ENCODE measurements at regions not wholly inside any gene's neighbourhood (a gene's known extent, or its start where the extent isn't known, plus 50 kb on each side); places are given as distances from the start of the nearest gene placed in this dataset.

DNA sequence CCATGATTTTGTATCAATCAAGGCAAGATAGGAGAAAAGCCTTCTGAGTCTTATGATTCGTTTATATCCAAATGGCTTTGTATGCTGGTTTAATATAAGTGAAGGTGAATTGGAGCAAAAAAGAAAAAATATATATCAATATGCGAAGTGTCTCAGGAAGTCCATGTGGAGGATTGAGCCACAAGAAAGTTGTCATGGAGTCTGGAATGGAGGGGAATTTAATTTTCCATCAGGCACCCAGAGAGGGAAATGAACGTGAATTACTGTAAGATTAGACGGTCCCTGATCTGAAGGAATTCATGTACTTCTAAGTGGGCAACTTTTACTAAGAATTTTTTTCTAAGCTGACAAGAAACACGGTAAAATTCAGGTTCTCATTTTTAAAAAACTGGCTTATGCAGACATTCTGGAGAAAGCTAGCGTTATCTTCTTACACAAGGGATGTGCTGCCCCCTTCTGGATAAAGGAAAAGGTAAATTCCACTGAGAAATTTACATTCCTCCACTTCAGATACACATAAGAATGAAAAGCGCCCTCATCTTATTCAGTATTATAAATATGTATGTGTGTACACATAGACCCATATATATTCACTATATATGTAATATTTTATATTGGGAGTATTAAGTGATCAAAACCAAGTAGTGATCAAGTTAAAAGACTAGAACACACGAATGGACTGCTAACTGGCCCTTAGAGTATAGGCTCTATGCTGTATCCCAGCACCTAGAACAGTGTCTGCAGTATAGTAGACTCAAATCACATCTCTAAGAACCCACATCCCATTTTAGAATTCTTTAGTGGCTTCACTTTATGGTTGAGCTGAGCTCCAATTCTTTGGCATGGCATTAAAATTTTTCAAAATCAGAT, 289.0 kb upstream of the TFPI start:
- DNase-seq: no peak
- Mint-ChIP-seq H3K9me3 (peaks cover 0 to 17% (median 0%) of the 10 kb centered on the region in 6 donors), H3K4me3 (no peak overlapping the region), H3K4me1 (no peaks in the 10 kb centered on the region), H3K27me3 (ENCODE audit: low read depth in 3 of 3) (peaks cover 0 to 1% (median 0%) of the 10 kb centered on the region in 3 donors), H3K36me3 (no peaks in the 10 kb centered on the region), H3K27ac (no peak overlapping the region)

DNA sequence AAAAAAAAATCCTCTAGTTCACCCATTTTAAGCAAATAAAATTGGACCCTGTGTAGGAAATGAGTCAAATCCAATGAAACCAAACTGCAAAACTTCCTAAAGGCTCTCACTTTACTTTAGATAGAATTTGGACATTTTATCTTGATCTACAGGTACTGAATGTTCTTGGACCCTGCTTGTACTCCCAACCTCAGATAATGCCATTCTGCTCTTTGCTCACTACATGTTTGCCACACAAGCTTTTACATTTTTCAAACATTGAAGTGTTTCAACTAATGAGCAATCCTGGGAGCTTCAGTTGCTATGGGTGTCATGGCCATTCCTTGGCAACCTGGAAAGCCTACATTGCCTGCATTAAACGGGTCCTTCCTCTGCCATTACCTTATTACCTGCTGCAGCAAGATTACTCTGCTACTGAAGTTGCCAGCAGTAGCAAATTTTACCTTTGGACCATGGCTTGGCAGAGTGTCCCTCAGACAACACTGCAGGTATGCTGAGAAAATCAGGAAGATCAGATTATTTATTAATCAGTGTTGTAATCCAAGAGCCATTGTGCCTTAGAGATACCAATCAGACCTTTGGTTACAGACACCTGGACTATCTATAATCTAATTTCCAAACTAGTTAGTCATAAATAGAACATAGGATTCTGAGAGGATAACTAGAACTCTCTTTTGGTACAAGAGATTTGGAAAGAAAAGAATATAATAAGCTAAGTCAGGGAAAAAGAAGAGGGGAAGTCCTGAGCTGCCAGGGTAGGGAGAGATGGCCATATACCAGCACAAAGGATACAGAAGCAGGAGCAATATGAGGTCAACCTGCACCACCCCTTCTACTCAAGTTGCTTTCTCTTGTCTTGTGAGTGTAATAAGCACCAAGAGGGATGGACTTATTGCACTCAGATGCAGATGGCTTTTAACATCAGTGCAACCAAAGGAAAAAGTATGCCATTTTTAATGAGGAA, 293.3 kb upstream of the TFPI start:
- peaks cover 0 to 20% (median 0%) of the 10 kb centered on the region in 6 donors for H3K9me3 Mint-ChIP-seq
- no peaks in the 10 kb centered on the region for H3K4me1 Mint-ChIP-seq
- H3K36me3 Mint-ChIP-seq: no peaks in the 10 kb centered on the region
- peaks cover 0 to 1% (median 0%) of the 10 kb centered on the region in 3 donors for H3K27me3 Mint-ChIP-seq (ENCODE audit: low read depth in 3 of 3)
- no peak for DNase-seq
- H3K27ac Mint-ChIP-seq: no peak overlapping the region
- no peak overlapping the region for H3K4me3 Mint-ChIP-seq

DNA sequence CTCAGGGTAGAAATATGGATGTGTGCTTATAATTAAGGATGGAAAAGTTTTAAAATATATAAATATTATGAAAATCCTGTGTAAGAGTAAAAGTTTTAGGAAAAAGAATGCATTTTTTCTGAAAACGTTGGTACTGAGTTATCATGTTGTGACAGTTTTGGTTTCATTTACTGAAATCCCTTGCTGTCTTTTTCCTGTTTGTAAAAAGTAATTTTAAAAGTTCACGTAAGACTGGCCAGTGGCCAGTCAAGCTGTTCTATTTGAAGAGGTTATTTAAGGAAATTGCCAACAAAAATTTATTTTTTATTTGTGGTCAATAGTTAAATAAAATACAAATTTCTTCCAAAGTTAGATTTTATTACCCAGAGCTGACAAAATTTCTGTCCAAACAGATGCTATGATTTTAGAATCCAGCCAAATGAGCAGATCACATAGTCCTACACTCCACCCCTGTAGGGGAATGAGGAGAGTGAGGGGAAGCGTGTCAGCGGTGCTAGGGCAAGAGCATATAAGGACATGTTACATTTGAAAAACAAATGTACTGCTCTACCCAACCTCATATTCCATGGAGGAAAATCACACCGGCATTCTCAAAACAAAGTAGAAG, 297.8 kb upstream of the TFPI start:
- no peaks in the 10 kb centered on the region for H3K4me1 Mint-ChIP-seq
- peaks cover 0 to 22% (median 4%) of the 10 kb centered on the region in 6 donors for H3K9me3 Mint-ChIP-seq
- H3K36me3 Mint-ChIP-seq: no peaks in the 10 kb centered on the region
- DNase-seq: no peak
- no peak overlapping the region for H3K27ac Mint-ChIP-seq
- no peak overlapping the region for H3K4me3 Mint-ChIP-seq
- no peaks in the 10 kb centered on the region for H3K27me3 Mint-ChIP-seq (ENCODE audit: low read depth in 3 of 3)

DNA sequence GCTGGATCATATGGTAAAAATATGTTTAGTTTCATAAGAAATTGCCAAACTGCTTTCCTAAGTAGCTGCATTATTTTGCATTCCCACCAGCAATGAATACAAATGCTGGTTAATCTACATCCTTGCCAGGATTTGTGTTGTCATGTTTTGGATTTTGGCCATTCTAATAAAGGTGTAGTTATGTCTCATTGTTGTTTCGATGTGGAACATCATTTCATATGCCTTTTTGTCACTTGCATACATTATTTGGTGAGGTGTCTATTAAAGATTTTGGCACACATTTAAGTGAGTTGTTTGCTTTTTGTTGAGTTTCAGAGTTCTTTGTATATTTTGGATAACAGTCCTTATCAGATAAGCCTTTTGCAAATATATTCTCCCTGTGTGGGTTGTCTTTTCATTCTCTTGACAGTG, 299.2 kb upstream of the TFPI start:
- no peak overlapping the region for H3K4me3 Mint-ChIP-seq
- H3K36me3 Mint-ChIP-seq: no peaks in the 10 kb centered on the region
- no peaks in the 10 kb centered on the region for H3K27me3 Mint-ChIP-seq (ENCODE audit: low read depth in 3 of 3)
- DNase-seq: no peak
- H3K4me1 Mint-ChIP-seq: no peaks in the 10 kb centered on the region
- H3K27ac Mint-ChIP-seq: no peak overlapping the region
- peaks cover 0 to 22% (median 5%) of the 10 kb centered on the region in 6 donors for H3K9me3 Mint-ChIP-seq

GRCh38 chr2:187854801-187855200, 300.6 kb upstream of the TFPI start:
- Mint-ChIP-seq H3K9me3 (peaks cover 0 to 23% (median 9%) of the 10 kb centered on the region in 6 donors), H3K27ac (no peak overlapping the region), H3K4me3 (no peak overlapping the region), H3K36me3 (no peaks in the 10 kb centered on the region), H3K27me3 (ENCODE audit: low read depth in 3 of 3) (peaks cover 0 to 2% (median 0%) of the 10 kb centered on the region in 3 donors), H3K4me1 (no peaks in the 10 kb centered on the region)
- no peak for DNase-seq

GRCh38 chr2:187855689-187856088, 301.5 kb upstream of the TFPI start:
- Mint-ChIP-seq H3K4me1 (no peaks in the 10 kb centered on the region), H3K27ac (no peak overlapping the region), H3K27me3 (ENCODE audit: low read depth in 3 of 3) (peaks cover 0 to 2% (median 0%) of the 10 kb centered on the region in 3 donors), H3K36me3 (no peaks in the 10 kb centered on the region), H3K9me3 (peaks cover 0 to 25% (median 11%) of the 10 kb centered on the region in 6 donors), H3K4me3 (no peak overlapping the region)
- DNase-seq: no peak

GRCh38 chr2:187857826-187858225, 303.6 kb upstream of the TFPI start:
- H3K9me3 Mint-ChIP-seq: peaks cover 0 to 23% (median 11%) of the 10 kb centered on the region in 6 donors
- no peaks in the 10 kb centered on the region for H3K36me3 Mint-ChIP-seq
- no peak for DNase-seq

DNA sequence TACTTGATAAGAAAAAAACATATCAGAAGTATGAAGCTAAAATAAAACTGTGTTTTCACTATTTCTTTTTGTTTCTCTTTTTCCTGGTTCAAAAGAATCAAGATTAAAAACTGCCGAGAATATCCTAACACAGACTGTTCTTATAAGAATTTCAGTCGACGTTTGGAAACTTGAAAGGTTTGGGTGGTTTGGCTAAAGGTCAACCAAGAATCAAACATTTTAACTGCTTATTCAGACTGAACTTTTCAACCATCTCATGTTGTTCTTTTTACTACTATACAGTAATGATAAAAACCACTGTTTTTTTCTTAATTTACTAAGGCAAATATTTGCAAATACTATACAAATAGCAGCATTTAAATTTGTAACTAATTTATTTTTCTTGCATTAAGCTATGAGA, 308.5 kb upstream of the TFPI start:
- Mint-ChIP-seq H3K27me3 (ENCODE audit: low read depth in 3 of 3) (peaks cover 0 to 3% (median 2%) of the 10 kb centered on the region in 3 donors), H3K27ac (no peak overlapping the region), H3K36me3 (peaks cover 0 to 4% (median 0%) of the 10 kb centered on the region in 3 donors), H3K4me3 (no peak overlapping the region), H3K4me1 (no peaks in the 10 kb centered on the region), H3K9me3 (peaks cover 11 to 31% (median 18%) of the 10 kb centered on the region in 6 donors)
- no peak for DNase-seq

More at GRCh38 chr2:187857826-187858225, 303.6 kb upstream of the TFPI start:
- no peak overlapping the region for H3K4me3 Mint-ChIP-seq
- H3K4me1 Mint-ChIP-seq: no peaks in the 10 kb centered on the region
- H3K27ac Mint-ChIP-seq: no peak overlapping the region
- peaks cover 0 to 2% (median 0%) of the 10 kb centered on the region in 3 donors for H3K27me3 Mint-ChIP-seq (ENCODE audit: low read depth in 3 of 3)

DNA sequence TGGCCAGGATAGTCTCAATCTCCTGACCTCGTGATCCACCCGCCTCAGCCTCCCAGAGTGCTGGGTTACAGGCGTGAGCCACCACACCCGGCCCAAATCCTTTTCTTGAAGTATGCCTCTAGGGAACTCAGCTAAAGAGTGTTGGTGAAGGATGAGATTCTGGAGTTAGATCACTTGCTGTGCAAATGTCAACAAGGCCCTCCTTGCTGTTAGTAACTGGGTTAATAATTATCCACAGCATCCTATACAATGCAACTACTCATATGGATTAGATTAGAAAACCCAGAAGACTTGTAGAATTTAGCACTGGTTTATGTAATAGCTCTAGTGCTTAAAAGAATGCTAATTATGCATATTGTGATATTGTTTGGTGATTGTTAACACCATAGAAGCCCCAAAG, 310.8 kb upstream of the TFPI start:
- no peak for DNase-seq
- Mint-ChIP-seq H3K9me3 (peaks cover 18 to 39% (median 31%) of the 10 kb centered on the region in 6 donors), H3K4me3 (no peak overlapping the region), H3K27me3 (ENCODE audit: low read depth in 3 of 3) (peaks cover 0 to 10% (median 2%) of the 10 kb centered on the region in 3 donors), H3K36me3 (peaks cover 0 to 8% (median 0%) of the 10 kb centered on the region in 3 donors), H3K27ac (no peak overlapping the region), H3K4me1 (no peaks in the 10 kb centered on the region)

GRCh38 chr2:187867165-187867564, 312.9 kb upstream of the TFPI start:
- Mint-ChIP-seq H3K4me1 (no peaks in the 10 kb centered on the region), H3K27ac (no peak overlapping the region), H3K4me3 (no peak overlapping the region), H3K27me3 (ENCODE audit: low read depth in 3 of 3) (peaks cover 0 to 14% (median 2%) of the 10 kb centered on the region in 3 donors), H3K9me3 (peaks cover 20 to 39% (median 32%) of the 10 kb centered on the region in 6 donors), H3K36me3 (peaks cover 0 to 8% (median 0%) of the 10 kb centered on the region in 3 donors)
- no peak for DNase-seq

GRCh38 chr2:187869195-187869594, 315.0 kb upstream of the TFPI start:
- Mint-ChIP-seq H3K9me3 (peaks cover 20 to 42% (median 35%) of the 10 kb centered on the region in 6 donors), H3K27ac (no peak overlapping the region), H3K36me3 (peaks cover 0 to 8% (median 0%) of the 10 kb centered on the region in 3 donors), H3K4me1 (no peaks in the 10 kb centered on the region), H3K27me3 (ENCODE audit: low read depth in 3 of 3) (peaks cover 0 to 12% (median 2%) of the 10 kb centered on the region in 3 donors), H3K4me3 (no peak overlapping the region)
- DNase-seq: no peak

DNA sequence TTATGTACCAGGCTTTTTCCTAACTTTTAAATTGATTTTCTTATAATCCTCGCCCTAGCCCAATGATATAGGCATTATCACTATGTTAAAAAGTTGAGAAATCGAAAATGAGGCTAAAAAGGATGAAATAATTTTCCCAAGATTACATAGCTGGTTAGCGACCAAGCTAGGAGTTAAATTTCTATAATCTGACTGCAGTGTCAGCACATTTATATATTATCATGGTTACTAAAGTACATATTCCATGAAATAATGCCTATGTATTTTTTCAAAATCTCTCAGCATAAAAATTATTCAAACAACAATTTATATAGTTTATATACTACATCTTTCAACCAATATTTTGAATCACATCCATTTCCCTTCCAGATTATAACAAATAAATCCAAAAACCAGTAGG, 317.3 kb upstream of the TFPI start:
- no peak for DNase-seq
- Mint-ChIP-seq H3K27ac (no peak overlapping the region), H3K9me3 (peaks cover 18 to 45% (median 36%) of the 10 kb centered on the region in 6 donors), H3K4me3 (no peak overlapping the region), H3K36me3 (peaks cover 0 to 4% (median 0%) of the 10 kb centered on the region in 3 donors), H3K27me3 (ENCODE audit: low read depth in 3 of 3) (peaks cover 0 to 11% (median 2%) of the 10 kb centered on the region in 3 donors), H3K4me1 (no peaks in the 10 kb centered on the region)

- no peak overlapping the region for H3K27ac Mint-ChIP-seq
- peaks cover 0 to 4% (median 0%) of the 10 kb centered on the region in 3 donors for H3K36me3 Mint-ChIP-seq
- H3K4me3 Mint-ChIP-seq: no peak overlapping the region
- DNase-seq: no peak
- peaks cover 15 to 33% (median 25%) of the 10 kb centered on the region in 6 donors for H3K9me3 Mint-ChIP-seq
- peaks cover 0 to 9% (median 2%) of the 10 kb centered on the region in 3 donors for H3K27me3 Mint-ChIP-seq (ENCODE audit: low read depth in 3 of 3)
- H3K4me1 Mint-ChIP-seq: no peaks in the 10 kb centered on the region
Observed at GRCh38 chr2:187873132-187873531, 318.9 kb upstream of the TFPI start.
